Panc1 (cell line): ENCODE measurements at regions not wholly inside any gene's neighbourhood (a gene's known extent, or its start where the extent isn't known, plus 50 kb on each side); places are given as distances from the start of the nearest gene placed in this dataset.

Experiments
- ATAC-seq: fragments of 200-7000 bp; cut with Tn5 transposase; 2 replicates; pipeline ENCODE4 v1.9.1; 2020; ENCODE audit warnings: mild to moderate bottlenecking, moderate library complexity
- BruUV-seq: library from RNA; stranded (reverse); fragments of 400-500 nt; replicated peaks from 2 replicates; lab custom pipeline; 2021; lab: Mats Ljungman, UMichigan
- CTCF ChIA-PET: fragments of 300-600 bp; sonication (Branson Sonifier 250); formaldehyde crosslinking; loops from one replicate; lab custom pipeline; 2022; ENCODE audit warnings: antibody characterized with exemption; lab: Charles Lee
- POLR2A ChIA-PET: fragments of 300-600 bp; sonication (Branson Sonifier 250); formaldehyde crosslinking; loops from one replicate; lab custom pipeline; 2022; ENCODE audit warnings: antibody characterized with exemption; lab: Charles Lee
- DNase-seq: peaks from one replicate; pipeline ENCODE4 v3.0.0-alpha.2; 2010; ENCODE audit warnings: low read depth, low spot score
- H3K27ac ChIP-seq: 2 replicates; pipeline ENCODE4 v1.5.1; 2011; ENCODE audit warnings: mild to moderate bottlenecking, low read length, inconsistent platforms
- H3K27me3 ChIP-seq: fragments of 200-500 bp; sonication (Bioruptor generic); 2 replicates; pipeline ENCODE4 v1.6.0; 2014; ENCODE audit warnings: low read length, inconsistent platforms; ENCODE audit not compliant: control insufficient read depth, insufficient read depth
- H3K36me3 ChIP-seq: fragments of 200-500 bp; sonication (Bioruptor generic); 2 replicates; pipeline ENCODE4 v1.5.1; 2014; ENCODE audit warnings: inconsistent platforms, mild to moderate bottlenecking, low read length, moderate library complexity; ENCODE audit not compliant: control insufficient read depth, insufficient read depth
- H3K4me1 ChIP-seq: 2 replicates; pipeline ENCODE4 v1.5.1; 2011; ENCODE audit warnings: inconsistent platforms, mild to moderate bottlenecking, low read length, moderate library complexity; ENCODE audit not compliant: control insufficient read depth, insufficient read depth
- H3K4me3 ChIP-seq, 2 experiments: 2 replicates each; pipeline ENCODE4 v1.5.1; 2011 to 2012; ENCODE audit warnings: low read depth in 2 of 2, low read length in 2 of 2, mild to moderate bottlenecking in 2 of 2, inconsistent platforms in 1 of 2, moderate library complexity in 1 of 2
- H3K9me3 ChIP-seq: fragments of 200-500 bp; sonication (Bioruptor generic); 2 replicates; pipeline ENCODE4 v1.5.1; 2014; ENCODE audit warnings: low read depth, mild to moderate bottlenecking, inconsistent platforms, low read length, moderate library complexity; ENCODE audit not compliant: control insufficient read depth, insufficient read depth
- CTCF ChIP-seq: fragments of 450-650 bp; IDR thresholded peaks from 2 replicates; pipeline ENCODE4 v1.5.1; 2017; ENCODE audit warnings: mild to moderate bottlenecking
- POLR2AphosphoS5 ChIP-seq: IDR thresholded peaks from 2 replicates; pipeline ENCODE4 v1.6.1; 2012; ENCODE audit warnings: mild to moderate bottlenecking, low read depth, low read length, moderate library complexity
- REST ChIP-seq, 2 experiments: IDR thresholded peaks; 2 replicates each; pipeline ENCODE4 v1.6.1; 2011 to 2012; ENCODE audit warnings: low read depth in 2 of 2, control low read depth in 1 of 2, low read length in 1 of 2, mild to moderate bottlenecking in 1 of 2, moderate library complexity in 1 of 2; ENCODE audit not compliant: insufficient read depth in 1 of 2
- SIN3A ChIP-seq: IDR thresholded peaks from 2 replicates; pipeline ENCODE4 v1.6.1; 2012; ENCODE audit warnings: low read depth, mild to moderate bottlenecking, low read length, moderate library complexity, borderline replicate concordance; ENCODE audit not compliant: insufficient read depth
- TCF7L2 ChIP-seq: IDR thresholded peaks from 2 replicates; pipeline ENCODE4 v1.6.1; 2011; ENCODE audit warnings: mild to moderate bottlenecking, low read depth, low read length, inconsistent platforms
- in situ Hi-C: cut with HindIII; loops from 2 replicates; pipeline ENCODE4 v1.10.0; 2016; ENCODE audit warnings: low sequenced_read_pairs, low pct_unique_long_range_greater_than_20kb
- intact Hi-C: fragments of 100-400 bp; cut with micrococcal nuclease; formaldehyde crosslinking; loops from one replicate; pipeline ENCODE4 v1.10.0; 2022; ENCODE audit not compliant: unreplicated experiment

GRCh38 chr13:34413538-34414210, 528.4 kb upstream of the NBEA start:
- ChIA-PET CTCF (no interaction called here), POLR2A (no interaction called here)
- intact Hi-C loops: no loop called here
- no peaks in the 10 kb centered on the region for H3K9me3 ChIP-seq
- H3K27me3 ChIP-seq: no peaks in the 10 kb centered on the region
- H3K4me1 ChIP-seq: no peaks in the 10 kb centered on the region
- no peaks in the 10 kb centered on the region for H3K36me3 ChIP-seq
- ATAC-seq (no peak), DNase-seq (no peak)
- BruUV-seq: no TSS peak
- no peak overlapping the region for H3K27ac ChIP-seq
- no peak for TF ChIP-seq SIN3A
- TF ChIP-seq POLR2AphosphoS5: no peak
- TF ChIP-seq TCF7L2: no peak
- no peak for TF ChIP-seq REST (IDR thresholded peaks at IDR 0.05; ENCODE audit: insufficient read depth in 1 of 2, low read depth in 2 of 2, low read length in 1 of 2)
- TF ChIP-seq CTCF: no peak
- no peak overlapping the region for H3K4me3 ChIP-seq
- in situ Hi-C loops: no loop called here

- intact Hi-C loops: no loop called here
- BruUV-seq: no TSS peak
- in situ Hi-C loops: no loop called here
- Histone ChIP-seq H3K9me3 (no peaks in the 10 kb centered on the region), H3K36me3 (no peaks in the 10 kb centered on the region), H3K27me3 (no peaks in the 10 kb centered on the region), H3K27ac (no peak overlapping the region), H3K4me1 (no peaks in the 10 kb centered on the region), H3K4me3 (no peak overlapping the region)
- ChIA-PET POLR2A (no interaction called here), CTCF (no interaction called here)
- ATAC-seq (no peak), DNase-seq (no peak)
- no peak for TF ChIP-seq REST (IDR thresholded peaks at IDR 0.05; ENCODE audit: insufficient read depth in 1 of 2, low read depth in 2 of 2, low read length in 1 of 2)
- no peak for TF ChIP-seq CTCF
- no peak for TF ChIP-seq POLR2AphosphoS5
Measured at GRCh38 chr13:34414616-34415015, 527.5 kb upstream of the NBEA start.
